T-helper 1 cell (primary cell): ENCODE measurements at regions not wholly inside any gene's neighbourhood (a gene's known extent, or its start where the extent isn't known, plus 50 kb on each side); places are given as distances from the start of the nearest gene placed in this dataset.
"Not testable (repeated sequence)": the region's sequence is repeated elsewhere in the genome, so short reads cannot be mapped to it uniquely, and the experiment has no call there.

Source experiments
- DNase-seq, 5 donors: peaks; one replicate each; pipeline ENCODE4 v3.0.0-alpha.2; 2012 to 2020

- DNase-seq: no peak
These were observed 51.2 kb upstream of the LBX1 start for GRCh38 chr10:101280511-101280910.

GRCh38 chr10:101280921-101281320 is 51.7 kb upstream of the LBX1 start:
- not testable (repeated sequence) for DNase-seq

- no peak for DNase-seq
These were observed 53.7 kb upstream of the LBX1 start for GRCh38 chr10:101282947-101283346.

- DNase-seq: no peak
These were observed 54.5 kb upstream of the LBX1 start for GRCh38 chr10:101283762-101284100.

- no peak for DNase-seq
These were observed 55.0 kb upstream of the LBX1 start for GRCh38 chr10:101284101-101284743.

- DNase-seq: no peak
These were observed 55.6 kb upstream of the LBX1 start for GRCh38 chr10:101284744-101285463.

GRCh38 chr10:101285519-101286070 is 56.3 kb upstream of the LBX1 start:
- no peak for DNase-seq

GRCh38 chr10:101286248-101287046 is 57.2 kb upstream of the LBX1 start:
- no peak for DNase-seq

GRCh38 chr10:101287183-101287996 is 58.1 kb upstream of the LBX1 start:
- DNase-seq: no peak

GRCh38 chr10:101287997-101288635 is 58.9 kb upstream of the LBX1 start:
- DNase-seq: no peak

GRCh38 chr10:101289541-101289940 is 60.3 kb upstream of the LBX1 start:
- no peak for DNase-seq

- no peak for DNase-seq
These were observed 61.2 kb upstream of the LBX1 start for GRCh38 chr10:101290431-101290830.

GRCh38 chr10:101290881-101291280 is 61.6 kb upstream of the LBX1 start:
- DNase-seq: no peak

GRCh38 chr10:101291331-101292193 is 62.3 kb upstream of the LBX1 start:
- peak in 3 of 5 donors; percentile 15 to 32 (median 28) for DNase-seq

GRCh38 chr10:101292194-101293006 is 61.6 kb upstream of the BTRC start:
- DNase-seq: no peak

- no peak for DNase-seq
These were observed 60.8 kb upstream of the BTRC start for GRCh38 chr10:101293007-101293723.

GRCh38 chr10:101294109-101294508 is 59.9 kb upstream of the BTRC start:
- DNase-seq: no peak

GRCh38 chr10:101295261-101295660 is 58.7 kb upstream of the BTRC start:
- no peak for DNase-seq

GRCh38 chr10:101297901-101298486 is 56.0 kb upstream of the BTRC start:
- peak; percentile 40 to 70 (median 57) for DNase-seq
